ENCODE measurements at regions not wholly inside any gene's neighbourhood (a gene's known extent, or its start where the extent isn't known, plus 50 kb on each side); places are given as distances from the start of the nearest gene placed in this dataset.

- H3K27me3 ChIP-seq (replicated peaks; ENCODE audit: insufficient read depth), result no peaks in the 10 kb centered on the region
- no peak for DNase-seq
- no peak overlapping the region for H3K27ac ChIP-seq
- 90 to 92% methylated on average over 1 of the region's 1 CpG for WGBS, 2 experiments (ENCODE audit: low coverage in 1 of 2, low lambda C conversion rate in 2 of 2, missing lambda C conversion rate in 2 of 2)
- no peak overlapping the region for H3K9ac ChIP-seq
- no peaks in the 10 kb centered on the region for H3K36me3 ChIP-seq (ENCODE audit: low read depth)
- H3K9me2 ChIP-seq (ENCODE audit: insufficient read depth), result peaks cover 4% of the 10 kb centered on the region; the same call in 1 of the 2 replicates
- no peaks in the 10 kb centered on the region for H3F3A ChIP-seq (ENCODE audit: insufficient read depth)
- in situ Hi-C loops (cut with MboI), result no loop called here
- H3K4me2 ChIP-seq (ENCODE audit: unreplicated experiment), result no peak overlapping the region
- no peak for TF ChIP-seq EZH2phosphoT487 (IDR thresholded peaks at IDR 0.05; ENCODE audit: insufficient read depth, low read depth)
- TF ChIP-seq EZH2 (IDR thresholded peaks at IDR 0.05; ENCODE audit: insufficient read depth, poor library complexity, severe bottlenecking), result no peak
- H3K79me2 ChIP-seq (ENCODE audit: insufficient read depth), result no peaks in the 10 kb centered on the region
- no peaks in the 10 kb centered on the region for H3K4me1 ChIP-seq (ENCODE audit: insufficient read depth)
- no peaks in the 10 kb centered on the region for H3K9me3 ChIP-seq (ENCODE audit: low read depth)
- no peak overlapping the region for H3K4me3 ChIP-seq
- H2AFZ ChIP-seq, result no peak overlapping the region
- no peaks in the 10 kb centered on the region for H4K20me1 ChIP-seq (ENCODE audit: insufficient read depth)
These were observed 432.6 kb upstream of the MMADHC start for GRCh38 chr2:150020221-150020620.

DNA sequence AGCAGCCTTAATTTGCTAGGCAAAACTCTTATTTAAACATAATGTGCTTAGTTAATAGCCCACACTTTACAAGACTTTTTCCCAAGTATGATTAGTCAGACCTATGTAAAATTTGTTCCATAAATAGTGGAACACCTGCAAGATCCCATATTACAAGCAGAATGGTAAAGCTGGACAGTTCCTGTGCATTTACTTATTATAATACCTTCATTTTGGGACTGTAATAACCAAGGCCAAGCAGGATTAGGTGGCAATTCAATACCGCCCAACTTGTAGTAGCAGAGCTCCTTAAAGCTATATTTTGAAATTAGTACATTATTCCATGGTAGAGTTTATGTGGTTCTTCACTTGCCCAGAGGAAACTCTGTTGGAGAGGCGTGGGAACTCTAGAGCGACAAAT lies 431.5 kb upstream of the MMADHC start:
- in situ Hi-C loops (cut with MboI), result no loop called here
- Histone ChIP-seq H3K4me3 (no peak overlapping the region), H3K4me1 (ENCODE audit: insufficient read depth) (no peaks in the 10 kb centered on the region)

GRCh38 chr2:150012986-150013385 lies 425.4 kb upstream of the MMADHC start:
- Histone ChIP-seq H3K36me3 (ENCODE audit: low read depth) (no peaks in the 10 kb centered on the region), H3K4me3 (no peak overlapping the region), H2AFZ (no peak overlapping the region), H3K27ac (no peak overlapping the region), H3K9me3 (ENCODE audit: low read depth) (no peaks in the 10 kb centered on the region), H3F3A (ENCODE audit: insufficient read depth) (peaks cover 4% of the 10 kb centered on the region; the same call in 1 of the 2 replicates), H3K4me2 (ENCODE audit: unreplicated experiment) (no peak overlapping the region), H4K20me1 (ENCODE audit: insufficient read depth) (no peaks in the 10 kb centered on the region), H3K79me2 (ENCODE audit: insufficient read depth) (no peaks in the 10 kb centered on the region), H3K4me1 (ENCODE audit: insufficient read depth) (peaks cover 7% of the 10 kb centered on the region), H3K27me3 (replicated peaks; ENCODE audit: insufficient read depth) (no peaks in the 10 kb centered on the region), H3K9ac (no peak overlapping the region), H3K9me2 (ENCODE audit: insufficient read depth) (no peaks in the 10 kb centered on the region)
- 22 to 38% methylated on average over 1 of the region's 1 CpG for WGBS, 2 experiments (ENCODE audit: low coverage in 1 of 2, low lambda C conversion rate in 2 of 2, missing lambda C conversion rate in 2 of 2)
- TF ChIP-seq EZH2 (IDR thresholded peaks at IDR 0.05; ENCODE audit: insufficient read depth, poor library complexity, severe bottlenecking) (no peak), EZH2phosphoT487 (IDR thresholded peaks at IDR 0.05; ENCODE audit: insufficient read depth, low read depth) (no peak)
- no peak for DNase-seq
- in situ Hi-C loops (cut with MboI), result no loop called here

More for the DNA sequence above, 431.5 kb upstream of the MMADHC start:
- H3K36me3 ChIP-seq (ENCODE audit: low read depth), result no peaks in the 10 kb centered on the region
- no peaks in the 10 kb centered on the region for H3F3A ChIP-seq (ENCODE audit: insufficient read depth)
- no peaks in the 10 kb centered on the region for H3K9me3 ChIP-seq (ENCODE audit: low read depth)
- TF ChIP-seq EZH2phosphoT487 (IDR thresholded peaks at IDR 0.05; ENCODE audit: insufficient read depth, low read depth), result no peak
- no peak for TF ChIP-seq EZH2 (IDR thresholded peaks at IDR 0.05; ENCODE audit: insufficient read depth, poor library complexity, severe bottlenecking)
- H4K20me1 ChIP-seq (ENCODE audit: insufficient read depth), result no peaks in the 10 kb centered on the region
- no peak for DNase-seq
- H3K4me2 ChIP-seq (ENCODE audit: unreplicated experiment), result no peak overlapping the region
- no peak overlapping the region for H3K27ac ChIP-seq
- peaks cover 4% of the 10 kb centered on the region; the same call in 1 of the 2 replicates for H3K9me2 ChIP-seq (ENCODE audit: insufficient read depth)
- no peak overlapping the region for H3K9ac ChIP-seq
- 98% methylated on average over 3 of the region's 3 CpGs for WGBS, 2 experiments (ENCODE audit: low coverage in 1 of 2, low lambda C conversion rate in 2 of 2, missing lambda C conversion rate in 2 of 2)
- no peak overlapping the region for H2AFZ ChIP-seq
- H3K27me3 ChIP-seq (replicated peaks; ENCODE audit: insufficient read depth), result no peaks in the 10 kb centered on the region
- H3K79me2 ChIP-seq (ENCODE audit: insufficient read depth), result no peaks in the 10 kb centered on the region

DNA sequence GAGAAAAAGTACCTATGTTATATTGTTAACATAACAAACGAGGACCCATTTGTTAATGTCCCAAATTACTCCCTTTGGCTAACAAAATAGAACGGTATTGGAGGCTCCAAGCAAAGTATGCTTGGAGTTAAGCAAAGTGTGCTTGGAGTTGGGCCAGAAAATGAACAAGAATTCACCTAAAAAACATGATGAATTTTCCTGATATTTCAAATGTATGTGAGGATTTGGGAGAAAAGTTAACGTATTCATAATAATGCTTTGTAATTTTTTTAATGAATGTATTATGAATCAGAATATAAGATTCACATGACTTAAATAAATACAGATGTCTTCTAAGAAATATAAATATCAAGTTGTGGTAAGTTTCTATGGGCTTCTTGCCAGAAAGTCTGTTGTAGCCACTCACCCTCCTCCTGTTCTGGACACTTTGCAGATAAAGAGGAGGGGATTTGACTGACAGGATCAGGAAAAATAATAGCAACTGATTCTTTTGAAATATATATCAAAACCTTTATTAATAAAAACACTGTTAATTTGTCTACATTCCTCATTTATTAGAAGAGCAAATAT lies 423.7 kb upstream of the MMADHC start:
- no peak overlapping the region for H3K4me2 ChIP-seq (ENCODE audit: unreplicated experiment)
- no peaks in the 10 kb centered on the region for H3K9me2 ChIP-seq (ENCODE audit: insufficient read depth)
- no peak overlapping the region for H2AFZ ChIP-seq
- H3K4me1 ChIP-seq (ENCODE audit: insufficient read depth), result peaks cover 9% of the 10 kb centered on the region
- 67 to 75% methylated on average over 3 of the region's 3 CpGs for WGBS, 2 experiments (ENCODE audit: low coverage in 1 of 2, low lambda C conversion rate in 2 of 2, missing lambda C conversion rate in 2 of 2)
- no peaks in the 10 kb centered on the region for H3K27me3 ChIP-seq (replicated peaks; ENCODE audit: insufficient read depth)
- no peak for TF ChIP-seq EZH2phosphoT487 (IDR thresholded peaks at IDR 0.05; ENCODE audit: insufficient read depth, low read depth)
- TF ChIP-seq EZH2 (IDR thresholded peaks at IDR 0.05; ENCODE audit: insufficient read depth, poor library complexity, severe bottlenecking), result no peak
- no peaks in the 10 kb centered on the region for H4K20me1 ChIP-seq (ENCODE audit: insufficient read depth)
- peaks cover 4% of the 10 kb centered on the region; the same call in 1 of the 2 replicates for H3F3A ChIP-seq (ENCODE audit: insufficient read depth)
- H3K27ac ChIP-seq, result no peak overlapping the region
- no peak overlapping the region for H3K4me3 ChIP-seq
- no peaks in the 10 kb centered on the region for H3K79me2 ChIP-seq (ENCODE audit: insufficient read depth)
- no peaks in the 10 kb centered on the region for H3K36me3 ChIP-seq (ENCODE audit: low read depth)
- in situ Hi-C loops (cut with MboI), result no loop called here
- H3K9ac ChIP-seq, result no peak overlapping the region
- DNase-seq, result no peak
- H3K9me3 ChIP-seq (ENCODE audit: low read depth), result no peaks in the 10 kb centered on the region
